Adrenal gland (tissue), 9 donors: ENCODE measurements at regions not wholly inside any gene's neighbourhood (a gene's known extent, or its start where the extent isn't known, plus 50 kb on each side); places are given as distances from the start of the nearest gene placed in this dataset.

Experiments
- DNase-seq, 7 donors: peaks; one replicate each; pipeline ENCODE4 v3.0.0-alpha.2; 2019 to 2020
- H3K27ac ChIP-seq, 5 donors: fragments of 200-600 bp; sonication (generic) in 4 of 5; 1 replicate in 3 of 5; 2 replicates in 2 of 5; pipeline versions ENCODE4 v1.5.1 to v1.8.0; 2016 to 2020; ENCODE audit warnings: mild to moderate bottlenecking in 1 of 5
- H3K27me3 ChIP-seq: fragments of 200-600 bp; 2 replicates; pipeline ENCODE4 v1.8.0; 2021
- H3K36me3 ChIP-seq, 2 donors: fragments of 200-600 bp; replicated peaks in 1 of 2; 1 replicate in 1 of 2; 2 replicates in 1 of 2; pipeline versions ENCODE4 v1.5.1 to v1.8.0; 2018 to 2022
- H3K4me1 ChIP-seq, 2 donors: fragments of 200-600 bp; replicated peaks in 1 of 2; 1 replicate in 1 of 2; 2 replicates in 1 of 2; pipeline versions ENCODE4 v1.5.1 to v1.8.0; 2018 to 2021
- H3K4me3 ChIP-seq, 4 donors: fragments of 200-600 bp; sonication (generic) in 3 of 4; one replicate each; pipeline ENCODE4 v1.5.1; 2016 to 2018
- H3K9me3 ChIP-seq, 3 donors: fragments of 200-600 bp; sonication (generic) in 1 of 3; replicated peaks in 1 of 3; 1 replicate in 2 of 3; 2 replicates in 1 of 3; pipeline versions ENCODE4 v1.5.1 to v1.8.0; 2016 to 2021
- CTCF ChIP-seq, 6 experiments: fragments of 450-650 bp in 4 of 6; fragments of 200-600 bp in 2 of 6; sonication (generic) in 1 of 6; IDR thresholded peaks; 1 replicate in 5 of 6; 2 replicates in 1 of 6; pipeline versions ENCODE4 v1.5.1 to v1.8.0; 2016 to 2021; ENCODE audit warnings: antibody characterized with exemption in 6 of 6, mild to moderate bottlenecking in 2 of 6, moderate library complexity in 1 of 6
- POLR2A ChIP-seq, 2 donors: fragments of 450-650 bp; IDR thresholded peaks; one replicate each; pipeline ENCODE4 v1.6.1; 2017; ENCODE audit warnings: antibody characterized with exemption in 2 of 2, mild to moderate bottlenecking in 2 of 2, moderate library complexity in 1 of 2
- WGBS, 4 donors: extraction: QIAGEN DNeasy Blood & Tissue Kit in 2 of 4; methylation state at CpG; one replicate each; pipeline versions ENCODE4 v1.1.5 to v1.1.7; 2013 to 2017; 5-methylcytosine and 5-hydroxymethylcytosine counted together
- intact Hi-C, 2 donors: fragments of 100-400 bp; cut with DNase I; formaldehyde crosslinking; loops; one replicate each; pipeline versions ENCODE4 v1.14.1 to v1.15.0; 2022 to 2023
- donor health status: healthy with polysubstance abuse.
- donor health status: Bipolar disorder and iron deficiency.
- donor health status: DM: yes; HTN: yes; CAD: no.
- donor health status: DM: no; HTN: no; CAD: no.
- donor health status: DM: no; HTN: no; CAD: no.

GRCh38 chr17:73743518-73744201 lies 99.4 kb upstream of the SDK2 start:
- Histone ChIP-seq H3K4me1 (peaks cover 0 to 3% of the 10 kb centered on the region in 2 donors), H3K4me3 (no peak overlapping the region), H3K36me3 (no peaks in the 10 kb centered on the region), H3K27ac (no peak overlapping the region), H3K27me3 (no peaks in the 10 kb centered on the region), H3K9me3 (no peaks in the 10 kb centered on the region)
- intact Hi-C loops: no loop called here
- 69 to 76% (median 71%) methylated on average over 8 of the region's 8 CpGs for WGBS, 4 donors
- DNase-seq: no peak
- TF ChIP-seq POLR2A (IDR thresholded peaks at IDR 0.05): no peak
- TF ChIP-seq CTCF (IDR thresholded peaks at IDR 0.05): no peak

- Histone ChIP-seq H3K27me3 (no peaks in the 10 kb centered on the region), H3K4me3 (no peak overlapping the region), H3K4me1 (peaks cover 0 to 3% of the 10 kb centered on the region in 2 donors), H3K36me3 (no peaks in the 10 kb centered on the region), H3K27ac (no peak overlapping the region), H3K9me3 (no peaks in the 10 kb centered on the region)
- DNase-seq: no peak
- intact Hi-C loops: no loop called here
- WGBS, 4 donors: 68 to 91% (median 83%) methylated on average over 6 to 7 of the region's 7 CpGs
- no peak for TF ChIP-seq POLR2A (IDR thresholded peaks at IDR 0.05)
- no peak for TF ChIP-seq CTCF (IDR thresholded peaks at IDR 0.05)
These were observed 100.2 kb upstream of the SDK2 start for GRCh38 chr17:73744411-73744810.

- H3K4me1 ChIP-seq: no peaks in the 10 kb centered on the region
- H3K27me3 ChIP-seq: no peaks in the 10 kb centered on the region
- intact Hi-C loops: no loop called here
- WGBS, 4 donors: 68 to 77% (median 77%) methylated on average over 12 of the region's 12 CpGs
- no peaks in the 10 kb centered on the region for H3K9me3 ChIP-seq
- H3K4me3 ChIP-seq: no peak overlapping the region
- no peak overlapping the region for H3K27ac ChIP-seq
- no peak for DNase-seq
- H3K36me3 ChIP-seq: no peaks in the 10 kb centered on the region
- TF ChIP-seq CTCF (IDR thresholded peaks at IDR 0.05) (no peak), POLR2A (IDR thresholded peaks at IDR 0.05) (no peak)
These were observed 102.2 kb upstream of the SDK2 start for GRCh38 chr17:73746314-73747073.

- Histone ChIP-seq H3K27me3 (no peaks in the 10 kb centered on the region), H3K27ac (no peak overlapping the region), H3K4me1 (no peaks in the 10 kb centered on the region), H3K36me3 (no peaks in the 10 kb centered on the region), H3K4me3 (no peak overlapping the region), H3K9me3 (no peaks in the 10 kb centered on the region)
- intact Hi-C loops: no loop called here
- 78 to 87% (median 83%) methylated on average over 13 to 15 of the region's 15 CpGs for WGBS, 4 donors
- no peak for TF ChIP-seq POLR2A (IDR thresholded peaks at IDR 0.05)
- TF ChIP-seq CTCF (IDR thresholded peaks at IDR 0.05): no peak
- DNase-seq: no peak
These were observed 103.2 kb upstream of the SDK2 start for GRCh38 chr17:73747221-73748002.
